T47D (cell line): ENCODE measurements at regions not wholly inside any gene's neighbourhood (a gene's known extent, or its start where the extent isn't known, plus 50 kb on each side); places are given as distances from the start of the nearest gene placed in this dataset.
"Not testable (repeated sequence)": the region's sequence is repeated elsewhere in the genome, so short reads cannot be mapped to it uniquely, and the experiment has no call there.

Source experiments
- DNase-seq, 2 experiments: peaks; one replicate each; pipeline versions ENCODE4 v3.0.0 to v3.0.0-alpha.2; 2011 to 2012; ENCODE audit warnings: low read depth in 1 of 2, low spot score in 1 of 2
- JUND ChIP-seq: IDR thresholded peaks from 2 replicates; pipeline ENCODE4 v1.6.1; 2012; ENCODE audit warnings: low read depth
- in situ Hi-C: cut with HindIII; loops from 2 replicates; pipeline ENCODE4 v1.10.0; 2016; ENCODE audit warnings: low sequenced_read_pairs, low pct_unique_long_range_greater_than_20kb

- TF ChIP-seq JUND, result no peak
- peak; percentile 3 to 85 for DNase-seq
- in situ Hi-C loops, result no loop called here
These were observed 1306.5 kb upstream of the CDH9 start for GRCh38 chr5:28344836-28345433.

DNA sequence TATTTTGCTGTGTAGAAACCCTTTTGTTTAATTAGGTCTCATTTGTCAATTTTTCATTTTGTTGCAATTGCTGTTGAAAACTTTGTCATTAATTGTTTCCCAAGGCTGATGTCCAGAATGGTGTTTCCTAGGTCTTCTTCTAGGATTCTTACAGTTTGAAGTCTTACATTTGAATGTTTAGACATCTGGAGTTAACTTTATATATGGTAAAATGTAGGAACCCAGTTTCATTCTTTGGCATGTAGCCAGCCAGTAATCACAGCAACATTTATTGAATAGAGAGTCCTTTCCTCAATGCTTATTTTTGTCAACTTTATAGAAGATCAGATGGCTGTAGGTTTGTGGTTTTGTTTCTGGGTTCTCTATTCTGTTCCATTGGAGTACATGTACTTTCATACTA, 1290.8 kb upstream of the CDH9 start:
- in situ Hi-C loops, result no loop called here
- no peak for DNase-seq
- TF ChIP-seq JUND, result no peak

- DNase-seq, result no peak
These were observed 1290.3 kb upstream of the CDH9 start for GRCh38 chr5:28328681-28329080.

DNA sequence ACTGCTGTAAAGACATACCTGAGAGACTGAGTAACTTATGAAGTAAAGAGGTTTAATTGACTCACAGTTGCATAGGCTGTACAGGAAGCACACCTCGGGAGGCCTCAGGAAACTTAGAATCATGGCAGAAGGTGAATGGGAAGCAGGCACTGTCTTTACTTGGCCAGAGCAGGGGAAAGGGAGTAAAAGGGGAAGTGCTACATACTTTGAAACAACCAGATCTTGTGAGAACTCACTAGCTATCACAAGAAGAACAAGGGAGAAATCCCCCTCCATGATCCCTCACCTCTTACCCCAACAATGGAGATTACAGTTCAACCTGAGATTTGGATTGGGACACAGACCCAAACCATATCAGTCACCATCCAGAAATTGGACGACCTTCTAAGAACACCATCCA, 1285.8 kb upstream of the CDH9 start:
- DNase-seq, result no peak
- no peak for TF ChIP-seq JUND
- in situ Hi-C loops, result no loop called here

More at GRCh38 chr5:28328681-28329080, 1290.3 kb upstream of the CDH9 start:
- no peak for TF ChIP-seq JUND
- in situ Hi-C loops, result no loop called here

GRCh38 chr5:28313953-28314352, 1275.6 kb upstream of the CDH9 start:
- in situ Hi-C loops, result no loop called here
- DNase-seq, result no peak
- TF ChIP-seq JUND, result no peak

GRCh38 chr5:28313321-28313951, 1275.0 kb upstream of the CDH9 start:
- no peak for TF ChIP-seq JUND
- in situ Hi-C loops, result no loop called here
- DNase-seq, result no peak

- in situ Hi-C loops, result no loop called here
- no peak for DNase-seq
- TF ChIP-seq JUND, result no peak
These were observed 1272.3 kb upstream of the CDH9 start for GRCh38 chr5:28310696-28311095.

GRCh38 chr5:28305891-28306290, 1267.5 kb upstream of the CDH9 start:
- no peak for DNase-seq
- in situ Hi-C loops, result no loop called here
- no peak for TF ChIP-seq JUND

DNA sequence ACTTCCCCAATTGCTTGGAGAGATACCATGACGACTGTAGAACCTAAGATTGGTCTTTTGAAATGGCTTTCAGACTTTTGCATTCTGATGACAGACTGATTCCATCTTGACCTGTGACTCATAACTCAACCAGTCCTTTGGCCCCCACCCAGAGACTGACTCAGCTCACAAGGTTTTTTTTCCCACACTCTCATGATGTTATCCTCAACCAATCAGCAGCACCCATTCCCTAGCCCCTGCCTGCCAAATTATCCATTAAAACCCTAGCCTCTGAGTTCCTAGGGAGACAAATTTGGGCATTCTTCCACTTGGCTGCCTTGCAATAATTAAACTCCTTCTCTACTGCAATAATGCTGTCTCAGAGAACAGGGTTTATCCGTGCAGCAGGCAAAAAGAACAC, 1263.3 kb upstream of the CDH9 start:
- in situ Hi-C loops, result no loop called here
- no peak for TF ChIP-seq JUND
- DNase-seq, result peak in 1 of 2 experiments; percentile 29

- no peak for TF ChIP-seq JUND
- in situ Hi-C loops, result no loop called here
- no peak for DNase-seq
These were observed 1258.0 kb upstream of the CDH9 start for GRCh38 chr5:28296254-28297013.

- in situ Hi-C loops, result not testable (repeated sequence)
- peak in 1 of 2 experiments; percentile 36 for DNase-seq
These were observed 1248.6 kb upstream of the CDH9 start for GRCh38 chr5:28287021-28287420.

DNA sequence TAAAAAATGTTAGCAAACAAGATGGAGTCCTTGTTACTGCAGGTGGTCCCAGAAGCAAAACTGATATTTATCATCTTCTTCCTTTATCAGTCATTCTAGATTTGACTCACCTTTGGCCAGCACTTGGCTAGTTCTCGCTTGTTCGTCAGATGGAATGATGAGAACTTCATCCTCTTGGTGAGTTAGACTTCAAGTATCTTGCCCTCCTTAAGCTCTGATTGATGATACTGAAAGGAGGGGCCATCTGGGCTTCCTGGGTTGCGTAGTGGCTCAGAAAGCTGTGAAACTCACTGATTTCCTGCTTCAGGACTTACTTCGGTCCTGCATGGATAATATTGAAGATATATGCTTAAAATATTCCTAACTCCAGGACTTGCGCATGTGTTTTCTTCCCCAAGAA, 1248.2 kb upstream of the CDH9 start:
- no peak for DNase-seq
- in situ Hi-C loops, result no loop called here
- no peak for TF ChIP-seq JUND

GRCh38 chr5:28284788-28285187, 1246.4 kb upstream of the CDH9 start:
- in situ Hi-C loops, result no loop called here
- no peak for DNase-seq
- TF ChIP-seq JUND, result no peak
